ENCODE measurements at regions not wholly inside any gene's neighbourhood (a gene's known extent, or its start where the extent isn't known, plus 50 kb on each side); places are given as distances from the start of the nearest gene placed in this dataset.

DNA sequence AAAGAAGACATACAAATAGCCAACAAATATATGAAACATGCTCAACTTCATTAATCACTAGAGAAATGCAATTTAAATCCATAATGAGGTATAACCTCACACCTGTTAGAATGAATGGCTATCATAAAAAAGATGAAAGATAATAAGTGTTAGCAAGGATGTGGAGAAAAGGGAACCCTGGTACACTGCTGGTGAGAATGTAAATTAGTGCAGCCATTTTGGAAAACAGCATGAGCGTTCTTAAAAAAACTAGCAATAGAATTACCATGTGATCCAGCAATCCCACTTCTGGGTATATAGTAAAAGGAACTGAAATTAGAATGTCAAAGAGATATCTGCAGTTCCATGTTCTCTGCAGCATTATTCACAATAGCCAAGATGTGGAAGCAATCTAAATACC lies 64.2 kb upstream of the CEP78 start:
- Histone ChIP-seq H3K4me3 (ENCODE audit: insufficient read depth, low read depth, low read length) (no peak overlapping the region), H4K5ac (ENCODE audit: low read depth, low read length) (no peak overlapping the region), H3K18ac (ENCODE audit: low read depth, low read length) (no peak overlapping the region), H2AK5ac (ENCODE audit: low read depth, low read length) (no peak overlapping the region), H3K4me1 (ENCODE audit: control insufficient read depth, insufficient read depth, low read length) (no peaks in the 10 kb centered on the region), H3K79me1 (ENCODE audit: low read depth in 1 of 2, low read length in 2 of 2) (no peaks in the 10 kb centered on the region), H3K23ac (ENCODE audit: low read depth, low read length) (no peak overlapping the region), H3K27ac (ENCODE audit: insufficient read depth, low read length) (no peak overlapping the region), H4K20me1 (ENCODE audit: insufficient read depth, low read length) (no peaks in the 10 kb centered on the region), H2BK5ac (ENCODE audit: low read depth, low read length, poor library complexity, severe bottlenecking) (no peak overlapping the region), H2BK20ac (ENCODE audit: low read depth, low read length) (no peak overlapping the region), H3K4me2 (ENCODE audit: low read depth, low read length) (no peak overlapping the region), H3K56ac (ENCODE audit: extremely low read depth, insufficient read depth, low read length) (no peak overlapping the region), H3K9ac (ENCODE audit: low read depth, low read length) (no peak overlapping the region), H3K14ac (replicated peaks; ENCODE audit: low read depth, low read length) (no peak overlapping the region), H3K9me1 (ENCODE audit: insufficient read depth, low read length) (no peaks in the 10 kb centered on the region), H2BK15ac (ENCODE audit: low read depth, low read length) (no peak overlapping the region), H3K4ac (ENCODE audit: low read depth, low read length) (no peak overlapping the region), H2AFZ (replicated peaks; ENCODE audit: low read length, poor library complexity) (no peak overlapping the region), H4K8ac (ENCODE audit: low read depth in 2 of 2, low read length in 2 of 2) (no peak overlapping the region), H3K36me3 (ENCODE audit: control insufficient read depth, insufficient read depth, low read length) (no peaks in the 10 kb centered on the region), H3K9me3 (ENCODE audit: control insufficient read depth, insufficient read depth, low read length) (no peaks in the 10 kb centered on the region), H2AK9ac (replicated peaks; ENCODE audit: low read depth, low read length, poor library complexity) (no peak overlapping the region), H3K27me3 (ENCODE audit: control insufficient read depth, insufficient read depth, low read length) (no peaks in the 10 kb centered on the region; the same call in 1 of the 2 replicates), H2BK120ac (ENCODE audit: low read depth, low read length) (no peak overlapping the region), H4K91ac (ENCODE audit: insufficient read depth, low read depth, low read length) (no peak overlapping the region)
- WGBS, 2 experiments (ENCODE audit: extremely low coverage in 2 of 2, insufficient read length in 1 of 2) = no CpG with 5 or more reads among the region's 1 CpG
- ChIA-PET CTCF (no interaction called here), POLR2A (ENCODE audit: unreplicated experiment) (no interaction called here)
- TF ChIP-seq CEBPB (IDR thresholded peaks at IDR 0.05; ENCODE audit: low read depth, low read length) = no peak
- TF ChIP-seq NFE2L2 (IDR thresholded peaks at IDR 0.05; ENCODE audit: low read depth, low read length) = no peak
- TF ChIP-seq CHD1 (IDR thresholded peaks at IDR 0.05; ENCODE audit: low read depth, low read length) = no peak
- no peak for TF ChIP-seq FOS (IDR thresholded peaks at IDR 0.05; ENCODE audit: low read depth, low read length)
- TF ChIP-seq SMC3 (IDR thresholded peaks at IDR 0.05; ENCODE audit: low read depth, low read length) = no peak
- TF ChIP-seq USF2 (IDR thresholded peaks at IDR 0.05; ENCODE audit: low read depth, low read length) = no peak
- no peak for TF ChIP-seq MAZ (IDR thresholded peaks at IDR 0.05; ENCODE audit: borderline replicate concordance, low read depth, low read length)
- no peak for TF ChIP-seq RCOR1 (IDR thresholded peaks at IDR 0.05; ENCODE audit: insufficient replicate concordance, low read length)
- no peak for TF ChIP-seq MXI1 (IDR thresholded peaks at IDR 0.05; ENCODE audit: borderline replicate concordance, low read depth, low read length)
- no peak for TF ChIP-seq MAFK (IDR thresholded peaks at IDR 0.05; ENCODE audit: low read depth, low read length)
- TF ChIP-seq RFX5 (IDR thresholded peaks at IDR 0.05; ENCODE audit: low read depth, low read length) = no peak
- TF ChIP-seq, protein P1, sequence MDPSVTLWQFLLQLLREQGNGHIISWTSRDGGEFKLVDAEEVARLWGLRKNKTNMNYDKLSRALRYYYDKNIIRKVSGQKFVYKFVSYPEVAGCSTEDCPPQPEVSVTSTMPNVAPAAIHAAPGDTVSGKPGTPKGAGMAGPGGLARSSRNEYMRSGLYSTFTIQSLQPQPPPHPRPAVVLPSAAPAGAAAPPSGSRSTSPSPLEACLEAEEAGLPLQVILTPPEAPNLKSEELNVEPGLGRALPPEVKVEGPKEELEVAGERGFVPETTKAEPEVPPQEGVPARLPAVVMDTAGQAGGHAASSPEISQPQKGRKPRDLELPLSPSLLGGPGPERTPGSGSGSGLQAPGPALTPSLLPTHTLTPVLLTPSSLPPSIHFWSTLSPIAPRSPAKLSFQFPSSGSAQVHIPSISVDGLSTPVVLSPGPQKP (IDR thresholded peaks at IDR 0.05; ENCODE audit: borderline replicate concordance, low read depth, low read length) = no peak
- no peak for TF ChIP-seq RAD21 (IDR thresholded peaks at IDR 0.05; ENCODE audit: low read length)
- no peak for TF ChIP-seq BHLHE40 (IDR thresholded peaks at IDR 0.05; ENCODE audit: low read depth, low read length)
- no peak for TF ChIP-seq CTCF (conservative IDR thresholded peaks at IDR 0.05; ENCODE audit: low read depth, low read length)
- TF ChIP-seq POLR2A (IDR thresholded peaks at IDR 0.05; ENCODE audit: low read depth, low read length) = no peak
- intact Hi-C loops (cut with micrococcal nuclease) = no loop called here
- no TSS peak for BruUV-seq (replicated peaks)
- dilution Hi-C loops (cut with HindIII; ENCODE audit: low sequenced_read_pairs, unreplicated experiment) = no loop called here
- no peak for ATAC-seq (ENCODE audit: low read depth)
- in situ Hi-C loops (cut with MboI; ENCODE audit: low sequenced_read_pairs) = no loop called here
- DNase-seq = no peak

Measured in IMR-90 (cell line).